NCI-H1092 treated with DMSO at 0.1 percent for 48 hours (cell line): ENCODE measurements at regions not wholly inside any gene's neighbourhood (a gene's known extent, or its start where the extent isn't known, plus 50 kb on each side); places are given as distances from the start of the nearest gene placed in this dataset.

ENCODE experiments used
- DNase-seq: peaks from one replicate; lab custom pipeline; 2025; lab: John Stamatoyannopoulos, UW

GRCh38 chr17:79420318-79421243 lies 190.3 kb downstream of the RBFOX3 start:
- no peak for DNase-seq

- DNase-seq, result no peak
These were observed 193.3 kb downstream of the RBFOX3 start for GRCh38 chr17:79417476-79417988.

GRCh38 chr17:79415909-79416308 lies 194.9 kb downstream of the RBFOX3 start:
- DNase-seq, result no peak

- no peak for DNase-seq
These were observed 195.5 kb downstream of the RBFOX3 start for GRCh38 chr17:79415365-79415764.

GRCh38 chr17:79414793-79415211 lies 196.0 kb downstream of the RBFOX3 start:
- DNase-seq, result no peak

- DNase-seq, result no peak
These were observed 196.6 kb downstream of the RBFOX3 start for GRCh38 chr17:79414063-79414792.

GRCh38 chr17:79413611-79414010 lies 197.2 kb downstream of the RBFOX3 start:
- DNase-seq, result peak; percentile 79

GRCh38 chr17:79412886-79413390 lies 197.9 kb downstream of the RBFOX3 start:
- no peak for DNase-seq

GRCh38 chr17:79412110-79412509 lies 198.7 kb downstream of the RBFOX3 start:
- no peak for DNase-seq

GRCh38 chr17:79411419-79411818 lies 199.4 kb downstream of the RBFOX3 start:
- no peak for DNase-seq

- DNase-seq, result no peak
These were observed 200.2 kb downstream of the RBFOX3 start for GRCh38 chr17:79410681-79411080.

- DNase-seq, result no peak
These were observed 202.6 kb downstream of the RBFOX3 start for GRCh38 chr17:79408251-79408650.

- no peak for DNase-seq
These were observed 203.5 kb downstream of the RBFOX3 start for GRCh38 chr17:79407385-79407784.

- peak; percentile 7 for DNase-seq
These were observed 204.5 kb downstream of the RBFOX3 start for GRCh38 chr17:79406316-79406715.

GRCh38 chr17:79405823-79406222 lies 205.0 kb downstream of the RBFOX3 start:
- no peak for DNase-seq

- no peak for DNase-seq
These were observed 206.5 kb downstream of the RBFOX3 start for GRCh38 chr17:79404136-79404911.

- DNase-seq, result peak; percentile 15
These were observed 208.9 kb downstream of the RBFOX3 start for GRCh38 chr17:79401704-79402674.

- DNase-seq, result peak; percentile 48
These were observed 209.7 kb downstream of the RBFOX3 start for GRCh38 chr17:79400989-79401703.

- DNase-seq, result no peak
These were observed 211.2 kb downstream of the RBFOX3 start for GRCh38 chr17:79399610-79400144.

- no peak for DNase-seq
These were observed 212.4 kb downstream of the RBFOX3 start for GRCh38 chr17:79398441-79398840.
